A673 (cell line): ENCODE measurements at regions not wholly inside any gene's neighbourhood (a gene's known extent, or its start where the extent isn't known, plus 50 kb on each side); places are given as distances from the start of the nearest gene placed in this dataset.

Experiments
- BruUV-seq: library from RNA; stranded (reverse); fragments of 400-500 nt; replicated peaks from 2 replicates; lab custom pipeline; 2021; lab: Mats Ljungman, UMichigan
- CTCF ChIA-PET: fragments of 300-600 bp; sonication (Branson Sonifier 250); formaldehyde crosslinking; loops from one replicate; lab custom pipeline; 2022; ENCODE audit warnings: antibody characterized with exemption; lab: Charles Lee
- POLR2A ChIA-PET: fragments of 300-600 bp; sonication (Branson Sonifier 250); formaldehyde crosslinking; loops from one replicate; lab custom pipeline; 2022; ENCODE audit warnings: antibody characterized with exemption; ENCODE audit not compliant: low non-redundant PET; lab: Charles Lee
- DNase-seq: peaks from one replicate; pipeline ENCODE4 v3.0.0-alpha.2; 2015; ENCODE audit warnings: low spot score
- H3K27ac ChIP-seq: fragments of 200-600 bp; sonication (generic); 2 replicates; pipeline ENCODE4 v1.5.1; 2016; ENCODE audit warnings: mixed run types, low read depth, mild to moderate bottlenecking, mixed read lengths, antibody characterized with exemption, low read length; ENCODE audit not compliant: poor library complexity, severe bottlenecking
- H3K27me3 ChIP-seq: fragments of 200-600 bp; sonication (generic); replicated peaks from 2 replicates; pipeline ENCODE4 v1.6.1; 2017; ENCODE audit warnings: mixed run types, low read depth, mild to moderate bottlenecking, mixed read lengths, antibody characterized with exemption, low read length; ENCODE audit not compliant: insufficient read depth, poor library complexity
- H3K36me3 ChIP-seq: fragments of 200-600 bp; sonication (generic); 2 replicates; pipeline ENCODE4 v1.6.1; 2016; ENCODE audit warnings: mixed run types, mild to moderate bottlenecking, mixed read lengths, antibody characterized with exemption, low read length; ENCODE audit not compliant: insufficient read depth, poor library complexity, severe bottlenecking
- H3K4me1 ChIP-seq: fragments of 200-600 bp; sonication (generic); 2 replicates; pipeline ENCODE4 v1.6.1; 2017; ENCODE audit warnings: mixed run types, mild to moderate bottlenecking, mixed read lengths, antibody characterized with exemption, low read length; ENCODE audit not compliant: insufficient read depth, poor library complexity, severe bottlenecking
- H3K4me3 ChIP-seq: fragments of 200-600 bp; sonication (generic); 2 replicates; pipeline ENCODE4 v1.5.1; 2016; ENCODE audit warnings: low read depth, mixed run types, mild to moderate bottlenecking, mixed read lengths, low read length; ENCODE audit not compliant: poor library complexity, severe bottlenecking
- H3K9me3 ChIP-seq: fragments of 200-600 bp; sonication (generic); 2 replicates; pipeline ENCODE4 v1.6.1; 2016; ENCODE audit warnings: mixed run types, low read depth, mild to moderate bottlenecking, mixed read lengths, antibody characterized with exemption, low read length; ENCODE audit not compliant: poor library complexity, severe bottlenecking
- EZH2 ChIP-seq: fragments of 200-600 bp; sonication (generic); IDR thresholded peaks from 2 replicates; pipeline ENCODE4 v1.6.1; 2017; ENCODE audit warnings: borderline replicate concordance, low read depth, mild to moderate bottlenecking, mixed read lengths, antibody characterized with exemption, low read length; ENCODE audit not compliant: poor library complexity, severe bottlenecking
- intact Hi-C: fragments of 100-400 bp; cut with micrococcal nuclease; formaldehyde crosslinking; loops from one replicate; pipeline ENCODE4 v1.10.0; 2022; ENCODE audit not compliant: unreplicated experiment
- TF ChIP-seq, protein P1 (sequence below): fragments of 300-800, 200-600 bp; sonication (generic); conservative IDR thresholded peaks from 2 replicates; pipeline ENCODE4 v1.5.1; 2017; ENCODE audit warnings: low read depth, mild to moderate bottlenecking, antibody characterized with exemption, low read length, moderate library complexity, mixed read lengths

DNA sequence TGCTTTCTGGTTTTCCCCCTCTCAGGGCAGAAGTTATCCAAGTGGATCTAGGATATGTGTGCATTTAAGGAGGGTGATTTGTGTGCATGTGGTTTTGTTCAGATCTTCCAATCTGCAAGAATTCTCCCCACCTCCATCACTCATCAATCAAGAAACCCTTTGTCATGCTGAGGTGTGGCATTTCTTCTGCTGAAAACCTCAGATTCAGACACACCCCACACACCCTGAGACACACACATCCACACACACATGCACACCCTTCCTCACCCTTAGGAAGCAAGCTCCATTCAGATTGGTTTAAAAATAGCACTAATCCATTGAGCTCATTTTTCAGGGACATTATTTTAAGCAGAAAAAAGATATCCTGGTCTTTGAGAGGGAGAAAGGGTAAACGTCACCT is 106.1 kb upstream of the HSD17B12 start:
- intact Hi-C loops, result loop anchor here (5.0 kb wide), 1 partner anchor 152 kb away; no protein-coding TSS in a partner anchor
- H3K4me1 ChIP-seq, result peaks cover 31% of the 10 kb centered on the region

DNA sequence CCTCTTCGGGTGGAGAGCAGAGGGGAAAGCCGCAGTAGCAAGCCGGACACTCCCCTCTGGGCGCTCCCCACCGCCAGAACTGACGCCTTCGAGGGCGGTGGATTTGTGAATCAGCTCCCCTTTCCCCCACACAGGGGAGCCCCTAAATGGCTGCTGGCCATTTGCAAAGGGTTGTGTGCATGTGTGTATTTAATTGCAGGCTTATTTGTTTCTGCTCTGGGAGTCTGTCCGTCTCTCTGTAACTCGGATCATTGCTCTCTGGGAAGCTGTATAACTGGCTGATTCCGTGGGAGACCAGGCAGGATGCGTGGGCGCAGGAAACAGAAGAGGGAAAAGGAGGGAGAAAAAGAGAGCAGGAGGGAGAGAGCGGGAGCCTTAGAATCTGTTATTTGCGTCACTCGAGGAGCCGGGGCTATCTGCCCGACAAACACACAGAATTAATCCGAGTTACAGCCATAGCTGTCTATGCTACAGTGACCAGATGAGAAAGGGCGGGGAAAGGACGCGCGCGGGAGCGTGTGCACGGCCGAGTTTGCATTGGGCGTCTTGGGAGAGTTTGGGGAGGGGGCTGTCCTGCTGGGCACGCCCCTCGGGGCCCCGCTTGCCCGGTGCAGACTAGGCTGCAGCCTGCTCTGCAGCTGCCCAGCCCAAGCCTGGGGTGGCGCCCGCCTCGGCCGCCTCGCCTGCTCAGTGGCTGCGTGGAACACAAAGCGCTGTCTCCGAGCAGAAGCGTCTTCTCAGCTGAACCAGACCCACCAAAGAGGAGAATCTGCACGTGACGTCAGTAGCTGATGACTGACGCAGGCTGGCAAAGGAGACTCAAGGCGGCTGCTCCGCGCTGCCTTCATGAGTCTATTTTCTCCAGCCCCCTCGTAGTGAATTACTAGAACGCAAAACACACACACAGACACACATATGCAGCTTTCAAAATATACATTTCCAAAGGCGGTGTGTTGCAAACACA is 105.3 kb upstream of the HSD17B12 start:
- no TSS peak for BruUV-seq
- TF ChIP-seq EZH2, result peak; percentile 84
- TF ChIP-seq, protein P1, sequence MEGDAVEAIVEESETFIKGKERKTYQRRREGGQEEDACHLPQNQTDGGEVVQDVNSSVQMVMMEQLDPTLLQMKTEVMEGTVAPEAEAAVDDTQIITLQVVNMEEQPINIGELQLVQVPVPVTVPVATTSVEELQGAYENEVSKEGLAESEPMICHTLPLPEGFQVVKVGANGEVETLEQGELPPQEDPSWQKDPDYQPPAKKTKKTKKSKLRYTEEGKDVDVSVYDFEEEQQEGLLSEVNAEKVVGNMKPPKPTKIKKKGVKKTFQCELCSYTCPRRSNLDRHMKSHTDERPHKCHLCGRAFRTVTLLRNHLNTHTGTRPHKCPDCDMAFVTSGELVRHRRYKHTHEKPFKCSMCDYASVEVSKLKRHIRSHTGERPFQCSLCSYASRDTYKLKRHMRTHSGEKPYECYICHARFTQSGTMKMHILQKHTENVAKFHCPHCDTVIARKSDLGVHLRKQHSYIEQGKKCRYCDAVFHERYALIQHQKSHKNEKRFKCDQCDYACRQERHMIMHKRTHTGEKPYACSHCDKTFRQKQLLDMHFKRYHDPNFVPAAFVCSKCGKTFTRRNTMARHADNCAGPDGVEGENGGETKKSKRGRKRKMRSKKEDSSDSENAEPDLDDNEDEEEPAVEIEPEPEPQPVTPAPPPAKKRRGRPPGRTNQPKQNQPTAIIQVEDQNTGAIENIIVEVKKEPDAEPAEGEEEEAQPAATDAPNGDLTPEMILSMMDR, result no peak
- H3K4me3 ChIP-seq, result peak overlapping the region; percentile 39
- H3K27me3 ChIP-seq, result peaks cover 98% of the 10 kb centered on the region
- CTCF ChIA-PET, result interaction anchor here (1.9 to 3.2 kb wide), 2 partner anchors 8 to 277 kb away, joined by 12 to 19 read pairs; no protein-coding TSS in a partner anchor
- no peaks in the 10 kb centered on the region for H3K36me3 ChIP-seq
- H3K4me1 ChIP-seq, result peaks cover 36% of the 10 kb centered on the region
- intact Hi-C loops, result loop anchor here (5.0 kb wide), 2 partner anchors 107 to 153 kb away; partner anchors contain the start of gene HSD17B12
- no peaks in the 10 kb centered on the region for H3K9me3 ChIP-seq
- POLR2A ChIA-PET, result interaction anchor here (0.6 kb wide), 1 partner anchor 32 kb away, joined by 3 read pairs; no protein-coding TSS in a partner anchor
- DNase-seq, result peak; percentile 90
- no peak overlapping the region for H3K27ac ChIP-seq

More for the DNA sequence above, 106.1 kb upstream of the HSD17B12 start:
- no peak for DNase-seq
- no peak for TF ChIP-seq EZH2
- TF ChIP-seq, protein P1, result no peak
- Histone ChIP-seq H3K27ac (no peak overlapping the region), H3K9me3 (no peaks in the 10 kb centered on the region), H3K36me3 (no peaks in the 10 kb centered on the region), H3K27me3 (peaks cover 98% of the 10 kb centered on the region), H3K4me3 (no peak overlapping the region)
- no TSS peak for BruUV-seq
- ChIA-PET POLR2A (no interaction called here), CTCF (interaction anchor here (0.9 kb wide), 1 partner anchor 70 kb away, joined by 3 read pairs; no protein-coding TSS in a partner anchor)

DNA sequence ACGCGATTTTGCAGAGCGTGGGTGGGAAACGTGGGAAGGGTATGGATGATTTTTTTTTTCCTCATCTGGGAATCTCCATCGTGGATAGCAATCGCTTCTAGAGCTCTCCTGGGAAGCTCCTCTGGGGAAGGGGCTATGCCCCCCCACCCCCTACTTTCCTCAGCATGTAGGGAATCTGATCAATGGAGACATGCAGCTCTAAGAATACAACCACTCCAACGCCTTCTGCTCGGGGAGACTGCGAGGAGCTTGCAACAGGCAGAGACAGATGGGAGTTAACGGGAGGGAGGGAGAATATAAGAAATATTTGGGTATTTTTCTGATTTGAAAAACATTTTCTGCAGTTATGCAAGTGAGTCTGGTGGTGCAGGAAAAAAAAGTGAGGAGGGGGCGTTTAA is 104.6 kb upstream of the HSD17B12 start:
- Histone ChIP-seq H3K4me3 (peak overlapping the region; percentile 39), H3K27me3 (peaks cover 98% of the 10 kb centered on the region), H3K9me3 (no peaks in the 10 kb centered on the region), H3K36me3 (no peaks in the 10 kb centered on the region), H3K4me1 (peaks cover 41% of the 10 kb centered on the region), H3K27ac (no peak overlapping the region)
- DNase-seq, result no peak
- ChIA-PET CTCF (interaction anchor here (1.9 to 3.2 kb wide), 2 partner anchors 9 to 276 kb away, joined by 12 to 19 read pairs; no protein-coding TSS in a partner anchor), POLR2A (no interaction called here)
- BruUV-seq, result no TSS peak
- no peak for TF ChIP-seq EZH2
- TF ChIP-seq, protein P1, result no peak
- intact Hi-C loops, result loop anchor here (5.0 kb wide), 1 partner anchor 106 kb away; the partner anchor contains the start of gene HSD17B12
